HFF-Myc (cell line): ENCODE measurements at regions not wholly inside any gene's neighbourhood (a gene's known extent, or its start where the extent isn't known, plus 50 kb on each side); places are given as distances from the start of the nearest gene placed in this dataset.

Experiments
- DNase-seq: peaks from one replicate; pipeline ENCODE4 v3.0.0-alpha.2; 2011; ENCODE audit warnings: low read depth; ENCODE audit errors: extremely low read depth
- H3K4me3 ChIP-seq: replicated peaks from 2 replicates; pipeline ENCODE4 v1.5.1; 2011; ENCODE audit warnings: low read depth, mild to moderate bottlenecking, control low read depth, low read length
- TF ChIP-seq, protein P1 (sequence below): IDR thresholded peaks from 2 replicates; pipeline ENCODE4 v1.5.1; 2012; ENCODE audit warnings: mild to moderate bottlenecking, low read depth, low read length, control low read depth; ENCODE audit errors: missing control alignments

DNA sequence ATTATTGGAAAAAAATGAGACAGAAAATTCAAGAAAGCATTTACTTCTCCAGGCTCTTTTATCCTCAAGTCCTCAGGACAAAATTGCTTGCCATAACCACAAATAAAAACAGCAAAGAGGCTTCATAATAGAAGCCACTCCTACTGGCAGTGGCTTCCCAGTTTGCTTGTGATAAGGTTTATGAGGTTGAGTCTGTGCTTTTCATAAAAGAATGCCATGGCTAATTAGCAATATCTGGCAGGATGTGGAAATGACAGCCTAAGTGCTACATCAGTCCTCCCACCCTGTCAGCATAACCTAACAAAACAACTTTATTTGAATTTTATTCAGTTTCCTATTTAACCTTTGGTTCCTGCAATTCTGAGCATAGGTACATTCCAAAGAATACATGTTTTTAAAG lies 80.9 kb upstream of the HTR1E start:
- no peak for DNase-seq
- TF ChIP-seq, protein P1, sequence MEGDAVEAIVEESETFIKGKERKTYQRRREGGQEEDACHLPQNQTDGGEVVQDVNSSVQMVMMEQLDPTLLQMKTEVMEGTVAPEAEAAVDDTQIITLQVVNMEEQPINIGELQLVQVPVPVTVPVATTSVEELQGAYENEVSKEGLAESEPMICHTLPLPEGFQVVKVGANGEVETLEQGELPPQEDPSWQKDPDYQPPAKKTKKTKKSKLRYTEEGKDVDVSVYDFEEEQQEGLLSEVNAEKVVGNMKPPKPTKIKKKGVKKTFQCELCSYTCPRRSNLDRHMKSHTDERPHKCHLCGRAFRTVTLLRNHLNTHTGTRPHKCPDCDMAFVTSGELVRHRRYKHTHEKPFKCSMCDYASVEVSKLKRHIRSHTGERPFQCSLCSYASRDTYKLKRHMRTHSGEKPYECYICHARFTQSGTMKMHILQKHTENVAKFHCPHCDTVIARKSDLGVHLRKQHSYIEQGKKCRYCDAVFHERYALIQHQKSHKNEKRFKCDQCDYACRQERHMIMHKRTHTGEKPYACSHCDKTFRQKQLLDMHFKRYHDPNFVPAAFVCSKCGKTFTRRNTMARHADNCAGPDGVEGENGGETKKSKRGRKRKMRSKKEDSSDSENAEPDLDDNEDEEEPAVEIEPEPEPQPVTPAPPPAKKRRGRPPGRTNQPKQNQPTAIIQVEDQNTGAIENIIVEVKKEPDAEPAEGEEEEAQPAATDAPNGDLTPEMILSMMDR: no peak
- no peak overlapping the region for H3K4me3 ChIP-seq

DNA sequence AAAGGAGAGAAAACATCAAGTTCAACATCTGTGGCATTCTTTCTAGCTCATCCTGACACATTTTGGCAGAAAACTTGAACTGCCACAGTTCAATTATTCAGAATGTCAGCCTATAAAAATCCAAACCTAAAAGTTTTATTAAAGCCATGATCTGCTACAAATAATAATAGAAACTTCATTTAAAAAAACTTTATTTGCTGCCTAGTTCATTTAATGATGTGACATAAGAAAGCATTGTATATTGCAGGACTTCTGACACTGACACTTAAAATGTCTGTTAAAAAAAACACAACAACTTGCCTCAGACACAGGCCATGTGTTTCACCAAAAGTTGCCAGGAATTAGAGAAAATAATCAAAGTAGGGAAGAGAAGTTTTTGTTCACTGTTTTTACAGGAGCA lies 88.3 kb upstream of the HTR1E start:
- no peak for DNase-seq
- TF ChIP-seq, protein P1: no peak
- H3K4me3 ChIP-seq: no peak overlapping the region

DNA sequence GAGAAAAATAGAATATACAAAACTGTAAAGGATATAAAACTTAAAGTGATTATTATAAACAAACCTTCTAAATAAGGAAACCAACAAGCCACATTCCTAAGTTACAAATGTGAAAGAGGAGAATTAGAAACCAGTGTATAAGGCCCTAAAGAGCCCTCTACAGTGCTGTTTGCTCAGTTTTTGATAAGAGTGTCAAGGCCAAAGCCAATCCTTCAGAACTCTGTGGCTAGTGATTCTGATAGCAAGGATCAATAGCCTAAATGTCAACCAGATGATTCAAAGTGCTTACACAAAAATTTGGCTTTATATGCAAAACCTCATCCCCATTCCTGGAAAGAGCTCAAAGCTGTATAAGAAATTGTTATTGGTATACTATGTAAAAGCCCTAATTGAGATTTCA lies 104.6 kb upstream of the HTR1E start:
- no peak overlapping the region for H3K4me3 ChIP-seq
- TF ChIP-seq, protein P1: no peak
- DNase-seq: no peak

DNA sequence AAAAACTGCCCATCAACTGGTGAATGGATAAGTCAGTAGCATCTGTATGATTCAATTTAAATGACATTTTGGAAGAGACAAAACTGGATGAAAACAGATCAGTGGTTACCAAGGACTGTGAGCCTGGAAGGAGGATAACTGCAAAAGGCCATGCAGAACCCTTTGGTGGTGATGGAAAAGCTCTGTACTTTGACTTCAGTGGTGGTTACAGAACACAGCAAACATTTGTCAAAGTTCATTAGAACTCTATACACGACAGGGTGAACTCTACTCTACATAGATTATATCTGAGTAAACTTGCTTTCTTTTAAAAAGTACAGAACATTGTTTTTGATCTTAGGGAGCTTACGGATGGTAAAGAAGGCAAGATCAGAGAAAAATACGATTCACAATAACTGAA lies 111.9 kb upstream of the HTR1E start:
- TF ChIP-seq, protein P1: no peak
- no peak overlapping the region for H3K4me3 ChIP-seq
- DNase-seq: no peak

DNA sequence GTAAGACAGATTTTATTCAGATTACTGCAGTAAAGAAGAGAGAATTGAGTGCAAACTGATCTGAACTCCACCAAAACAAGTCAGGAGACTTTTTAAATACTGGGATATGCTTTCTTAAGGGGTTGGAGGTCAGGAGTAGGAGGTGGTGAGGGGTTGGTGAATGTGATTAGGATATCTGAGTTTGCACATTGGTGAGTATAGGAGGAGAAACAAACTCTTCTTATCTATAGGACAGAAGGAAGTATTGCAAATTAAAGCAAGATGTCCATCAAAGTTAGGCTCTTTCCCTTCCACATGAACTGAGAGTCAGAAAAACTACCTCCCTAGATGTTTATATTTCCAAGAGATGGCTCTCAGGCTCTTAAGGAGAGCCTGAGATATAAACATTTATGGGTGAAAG lies 114.6 kb upstream of the HTR1E start:
- TF ChIP-seq, protein P1: no peak
- DNase-seq: no peak
- no peak overlapping the region for H3K4me3 ChIP-seq

DNA sequence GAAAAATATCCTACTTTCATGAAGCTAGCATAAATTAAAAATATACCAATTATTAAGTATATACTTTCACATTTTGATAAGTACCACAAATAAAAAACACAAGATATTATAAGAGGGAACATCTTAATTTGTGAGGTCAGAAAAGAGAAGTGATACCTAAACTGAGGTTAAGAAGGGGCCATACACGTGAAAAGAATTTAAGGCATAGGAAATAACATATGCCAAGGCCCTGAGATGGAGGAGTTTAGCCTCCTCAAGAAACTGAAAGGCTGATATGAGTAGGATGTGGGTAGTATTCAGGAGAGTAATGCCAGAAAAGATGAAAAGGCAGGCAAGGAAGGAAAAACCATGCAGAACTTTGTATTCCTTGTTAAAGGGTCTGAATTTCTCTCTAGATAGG lies 116.6 kb upstream of the HTR1E start:
- no peak overlapping the region for H3K4me3 ChIP-seq
- TF ChIP-seq, protein P1: no peak
- DNase-seq: no peak

DNA sequence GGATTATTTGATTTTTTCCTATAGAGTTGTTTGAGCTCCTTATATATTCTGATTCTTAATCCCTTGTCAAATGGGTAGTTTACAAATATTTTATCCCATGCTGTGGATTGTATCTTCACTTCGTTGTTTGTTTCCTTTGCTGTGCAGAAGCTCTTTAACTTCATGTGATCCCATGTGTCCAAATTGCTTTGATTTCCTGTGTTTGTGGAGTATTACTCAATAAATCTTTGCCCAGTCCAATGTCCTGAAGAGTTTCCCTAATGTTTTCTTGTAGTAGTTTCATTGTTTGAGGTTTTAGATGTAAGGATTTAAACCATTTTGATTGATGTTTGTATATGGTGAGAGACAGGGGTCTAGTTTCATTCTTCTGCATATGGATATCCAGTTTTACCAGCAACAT lies 143.7 kb upstream of the HTR1E start:
- TF ChIP-seq, protein P1: no peak
- DNase-seq: no peak
- H3K4me3 ChIP-seq: no peak overlapping the region
